ENCODE measurements at regions not wholly inside any gene's neighbourhood (a gene's known extent, or its start where the extent isn't known, plus 50 kb on each side); places are given as distances from the start of the nearest gene placed in this dataset.

DNA sequence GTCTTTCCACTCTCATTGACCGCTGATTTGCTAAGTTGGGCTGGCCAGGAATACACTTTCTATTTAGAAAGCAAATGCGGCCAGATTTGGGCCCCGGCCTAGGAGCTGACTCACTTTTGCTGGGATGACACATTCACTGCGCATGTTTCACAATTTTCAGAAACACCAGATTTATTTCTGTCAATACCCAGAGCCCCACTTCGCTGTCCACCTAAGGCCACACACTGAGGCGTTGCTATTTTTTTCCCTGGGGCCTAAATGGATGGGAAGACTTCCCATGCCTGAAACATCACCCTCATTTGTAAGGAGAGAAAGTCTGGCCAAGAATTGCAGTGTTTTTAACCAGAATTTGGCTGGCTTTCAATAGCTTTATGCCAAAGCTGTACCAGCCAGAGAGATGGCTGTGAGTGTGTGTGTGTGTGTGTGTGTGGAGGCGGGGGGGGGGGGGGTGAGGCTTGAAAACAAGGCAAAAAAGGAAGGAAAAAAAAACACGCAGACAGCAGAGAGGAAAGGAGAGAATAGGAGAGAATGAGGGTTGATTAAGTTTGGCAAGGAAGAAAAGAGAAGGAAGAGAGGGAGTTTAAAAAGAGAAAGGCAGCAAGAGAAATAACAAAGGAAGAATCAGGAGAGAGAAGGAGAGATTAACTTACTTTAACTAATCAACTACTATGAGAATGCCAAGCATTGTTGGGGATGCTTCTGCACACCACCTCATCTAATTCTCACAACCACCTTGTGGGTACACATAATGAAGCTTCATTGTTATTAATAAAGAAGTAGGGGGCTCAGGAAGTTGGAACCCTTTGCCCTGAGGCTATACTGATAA, 261.4 kb upstream of the KLF4 start:
- peak; percentile 89 for DNase-seq (ENCODE audit: extremely low spot score, unreplicated experiment)
- Mint-ChIP-seq H3K27ac (ENCODE audit: unreplicated experiment) (peak overlapping the region; percentile 99), H3K27me3 (ENCODE audit: unreplicated experiment) (no peaks in the 10 kb centered on the region), H3K36me3 (ENCODE audit: unreplicated experiment) (peaks cover 2% of the 10 kb centered on the region), H3K4me1 (ENCODE audit: unreplicated experiment) (peaks cover 50% of the 10 kb centered on the region), H3K4me3 (ENCODE audit: unreplicated experiment) (peak overlapping the region; percentile 62), H3K9me3 (ENCODE audit: unreplicated experiment) (peaks cover 5% of the 10 kb centered on the region)
- TF ChIP-seq, protein P1, sequence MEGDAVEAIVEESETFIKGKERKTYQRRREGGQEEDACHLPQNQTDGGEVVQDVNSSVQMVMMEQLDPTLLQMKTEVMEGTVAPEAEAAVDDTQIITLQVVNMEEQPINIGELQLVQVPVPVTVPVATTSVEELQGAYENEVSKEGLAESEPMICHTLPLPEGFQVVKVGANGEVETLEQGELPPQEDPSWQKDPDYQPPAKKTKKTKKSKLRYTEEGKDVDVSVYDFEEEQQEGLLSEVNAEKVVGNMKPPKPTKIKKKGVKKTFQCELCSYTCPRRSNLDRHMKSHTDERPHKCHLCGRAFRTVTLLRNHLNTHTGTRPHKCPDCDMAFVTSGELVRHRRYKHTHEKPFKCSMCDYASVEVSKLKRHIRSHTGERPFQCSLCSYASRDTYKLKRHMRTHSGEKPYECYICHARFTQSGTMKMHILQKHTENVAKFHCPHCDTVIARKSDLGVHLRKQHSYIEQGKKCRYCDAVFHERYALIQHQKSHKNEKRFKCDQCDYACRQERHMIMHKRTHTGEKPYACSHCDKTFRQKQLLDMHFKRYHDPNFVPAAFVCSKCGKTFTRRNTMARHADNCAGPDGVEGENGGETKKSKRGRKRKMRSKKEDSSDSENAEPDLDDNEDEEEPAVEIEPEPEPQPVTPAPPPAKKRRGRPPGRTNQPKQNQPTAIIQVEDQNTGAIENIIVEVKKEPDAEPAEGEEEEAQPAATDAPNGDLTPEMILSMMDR (IDR thresholded peaks at IDR 0.05): no peak

DNA sequence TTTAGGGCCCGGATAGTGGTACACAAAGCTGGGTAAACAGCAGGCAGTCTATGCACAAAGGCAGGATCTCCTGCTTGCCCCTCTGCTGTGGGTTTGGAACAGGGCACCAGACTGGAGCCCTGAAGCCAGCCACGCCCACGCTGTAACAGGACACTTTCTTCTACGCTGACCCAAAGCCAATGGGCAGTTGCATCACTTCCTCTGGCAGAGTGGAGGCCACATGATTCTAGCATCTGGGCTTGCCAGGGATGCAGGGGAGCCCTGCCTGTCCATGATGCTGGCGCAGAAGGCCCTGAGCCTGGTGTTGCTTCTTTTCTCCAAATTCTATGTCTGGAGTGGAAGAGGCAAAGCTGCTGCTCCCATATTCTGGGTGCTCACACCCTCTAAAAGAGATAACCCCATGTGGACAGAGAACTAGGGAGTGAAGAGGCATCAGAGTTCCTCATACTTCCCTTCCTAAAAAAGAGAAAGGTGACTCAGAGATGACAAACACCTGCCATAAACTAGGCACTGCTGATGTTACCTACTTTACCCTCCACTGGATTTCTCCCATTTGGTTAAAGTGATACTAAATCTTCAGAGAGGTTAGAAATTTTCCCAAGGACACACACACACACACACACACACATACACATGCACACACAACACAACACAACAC, 260.3 kb upstream of the KLF4 start:
- Mint-ChIP-seq H3K27ac (ENCODE audit: unreplicated experiment) (peak overlapping the region; percentile 99), H3K36me3 (ENCODE audit: unreplicated experiment) (peaks cover 2% of the 10 kb centered on the region), H3K4me3 (ENCODE audit: unreplicated experiment) (no peak overlapping the region), H3K9me3 (ENCODE audit: unreplicated experiment) (peaks cover 5% of the 10 kb centered on the region), H3K27me3 (ENCODE audit: unreplicated experiment) (no peaks in the 10 kb centered on the region), H3K4me1 (ENCODE audit: unreplicated experiment) (peaks cover 40% of the 10 kb centered on the region)
- DNase-seq (ENCODE audit: extremely low spot score, unreplicated experiment): peak; percentile 88
- TF ChIP-seq, protein P1 (IDR thresholded peaks at IDR 0.05): no peak

DNA sequence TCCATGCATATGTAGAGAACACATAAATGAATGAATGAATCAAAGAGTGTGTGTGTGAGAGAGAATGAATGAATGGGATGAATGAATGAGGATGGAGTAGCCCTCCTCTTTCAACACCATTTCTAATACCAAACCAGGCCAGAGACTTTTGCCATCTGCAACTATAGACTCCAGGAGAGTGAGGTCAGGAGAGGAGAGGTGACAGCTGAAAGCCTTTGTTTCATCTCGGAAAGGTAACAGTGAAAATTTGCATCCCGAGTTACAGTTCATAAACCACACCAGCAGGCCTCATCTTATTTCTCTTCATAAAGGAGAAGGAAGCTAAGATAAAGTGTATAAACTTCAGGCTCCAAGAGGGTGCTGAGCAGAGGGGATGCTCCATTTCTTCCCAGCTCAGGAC, 255.3 kb upstream of the KLF4 start:
- no peak overlapping the region for H3K4me3 Mint-ChIP-seq (ENCODE audit: unreplicated experiment)
- no peaks in the 10 kb centered on the region for H3K27me3 Mint-ChIP-seq (ENCODE audit: unreplicated experiment)
- H3K9me3 Mint-ChIP-seq (ENCODE audit: unreplicated experiment): peaks cover 5% of the 10 kb centered on the region
- TF ChIP-seq, protein P1 (IDR thresholded peaks at IDR 0.05): no peak
- H3K27ac Mint-ChIP-seq (ENCODE audit: unreplicated experiment): no peak overlapping the region
- H3K36me3 Mint-ChIP-seq (ENCODE audit: unreplicated experiment): peaks cover 2% of the 10 kb centered on the region
- peaks cover 17% of the 10 kb centered on the region for H3K4me1 Mint-ChIP-seq (ENCODE audit: unreplicated experiment)
- no peak for DNase-seq (ENCODE audit: extremely low spot score, unreplicated experiment)

DNA sequence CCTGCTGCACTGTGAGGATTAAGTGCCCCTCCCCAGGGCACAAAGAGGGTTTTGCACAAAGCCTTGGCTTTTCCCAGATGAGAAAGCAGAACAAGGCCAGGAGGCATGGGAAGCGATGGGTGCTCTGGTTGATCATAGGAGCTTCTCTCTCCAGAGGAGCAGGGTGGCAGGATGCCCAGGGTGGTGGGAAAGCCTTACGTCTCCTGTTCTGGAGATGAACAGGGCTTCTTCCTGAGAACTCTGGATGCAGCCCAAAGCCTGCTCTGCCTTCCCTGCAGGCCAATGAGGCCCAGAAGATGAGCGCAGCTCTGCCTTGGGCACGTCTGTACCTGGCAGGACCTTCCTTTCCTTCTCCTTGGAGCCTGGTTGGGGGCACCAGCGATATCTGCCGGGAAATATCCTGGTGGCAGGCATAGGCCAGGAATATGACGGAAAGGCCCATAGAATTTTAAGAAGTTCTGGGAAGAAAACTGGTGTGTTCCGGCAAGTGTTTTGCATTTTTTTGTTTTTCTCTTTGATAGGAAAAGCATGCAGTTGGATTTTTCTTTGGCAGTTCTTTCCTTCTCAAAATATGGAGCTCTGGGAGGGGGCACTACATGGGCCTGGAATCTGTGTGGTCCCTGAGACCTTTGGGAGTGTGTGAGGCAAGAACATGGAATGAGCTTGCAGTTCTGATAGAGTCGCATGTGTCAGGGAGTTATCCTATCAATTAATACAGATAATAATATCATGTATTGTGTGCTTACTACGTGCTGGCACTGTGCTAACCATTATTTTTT, 253.2 kb upstream of the KLF4 start:
- DNase-seq (ENCODE audit: extremely low spot score, unreplicated experiment): no peak
- H3K4me1 Mint-ChIP-seq (ENCODE audit: unreplicated experiment): peaks cover 23% of the 10 kb centered on the region
- H3K27ac Mint-ChIP-seq (ENCODE audit: unreplicated experiment): no peak overlapping the region
- H3K9me3 Mint-ChIP-seq (ENCODE audit: unreplicated experiment): peaks cover 5% of the 10 kb centered on the region
- H3K27me3 Mint-ChIP-seq (ENCODE audit: unreplicated experiment): no peaks in the 10 kb centered on the region
- TF ChIP-seq, protein P1 (IDR thresholded peaks at IDR 0.05): no peak
- H3K36me3 Mint-ChIP-seq (ENCODE audit: unreplicated experiment): peaks cover 2% of the 10 kb centered on the region
- no peak overlapping the region for H3K4me3 Mint-ChIP-seq (ENCODE audit: unreplicated experiment)

All from osteocyte (in vitro differentiated cells).